BLaER1 treated with 17β-estradiol and CSF1 and Interleukin-3, amounts not matched to agents 10 nM and 100 nM (cell line): ENCODE measurements at regions not wholly inside any gene's neighbourhood (a gene's known extent, or its start where the extent isn't known, plus 50 kb on each side); places are given as distances from the start of the nearest gene placed in this dataset.
A peak's percentile ranks its signal among the peaks of the same experiment; 100 is the strongest.
"Not testable (repeated sequence)": the region's sequence is repeated elsewhere in the genome, so short reads cannot be mapped to it uniquely, and the experiment has no call there.

Experiments
- H3K27ac ChIP-seq, 11 experiments: shearing (Covaris generic); formaldehyde crosslinking; 2 replicates each; pipeline ENCODE4 v1.8.1; 2022
- H3K27me3 ChIP-seq, 11 experiments: shearing (Covaris generic); formaldehyde crosslinking; 2 replicates each; pipeline ENCODE4 v1.8.1; 2022
- H3K36me3 ChIP-seq, 11 experiments: shearing (Covaris generic); formaldehyde crosslinking; 2 replicates each; pipeline ENCODE4 v1.8.1; 2022
- H3K4me1 ChIP-seq, 10 experiments: shearing (Covaris generic); formaldehyde crosslinking; 2 replicates each; pipeline ENCODE4 v1.8.1; 2022
- H3K4me2 ChIP-seq, 11 experiments: shearing (Covaris generic); formaldehyde crosslinking; 2 replicates each; pipeline ENCODE4 v1.8.1; 2022
- H3K4me3 ChIP-seq, 10 experiments: shearing (Covaris generic); formaldehyde crosslinking; 2 replicates each; pipeline ENCODE4 v1.8.1; 2022
- H3K9ac ChIP-seq, 11 experiments: shearing (Covaris generic); formaldehyde crosslinking; 2 replicates each; pipeline ENCODE4 v1.8.1; 2022
- H3K9me3 ChIP-seq, 11 experiments: shearing (Covaris generic); formaldehyde crosslinking; replicated peaks in 1 of 11; 2 replicates each; pipeline ENCODE4 v1.8.1; 2022
- H4K20me1 ChIP-seq, 11 experiments: shearing (Covaris generic); formaldehyde crosslinking; 2 replicates each; pipeline ENCODE4 v1.8.1; 2022
- Cebpa-rat ChIP-seq, 11 experiments: shearing (Covaris generic); IDR thresholded peaks; 2 replicates each; pipeline ENCODE4 v1.8.1; 2022

DNA sequence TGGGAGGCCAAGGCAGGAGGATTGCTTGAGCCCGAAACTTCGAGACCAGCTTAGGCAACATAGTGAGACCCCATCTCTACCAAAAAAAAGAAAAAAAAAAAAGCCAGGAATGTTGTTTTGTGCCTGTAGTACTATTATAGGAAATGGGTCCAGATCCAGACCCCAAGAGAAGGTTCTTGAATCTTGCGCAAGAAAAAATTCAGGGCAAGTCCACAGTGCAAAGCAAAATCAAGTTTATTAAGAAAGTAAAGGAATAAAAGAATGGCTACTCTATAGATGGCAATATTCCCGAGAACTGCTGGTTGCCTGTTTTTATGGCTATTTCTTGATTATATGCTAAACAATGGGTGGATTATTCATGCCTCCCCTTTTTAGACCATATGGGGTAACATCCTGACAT is 51.2 kb upstream of the RDX start:
- peak in 1 of 11 experiments; percentile 32; a peak in 1 of 22 replicates for TF ChIP-seq Cebpa-rat (IDR thresholded peaks at IDR 0.05)
- no peaks in the 10 kb centered on the region for H3K27me3 ChIP-seq
- H3K27ac ChIP-seq, result no peak overlapping the region

DNA sequence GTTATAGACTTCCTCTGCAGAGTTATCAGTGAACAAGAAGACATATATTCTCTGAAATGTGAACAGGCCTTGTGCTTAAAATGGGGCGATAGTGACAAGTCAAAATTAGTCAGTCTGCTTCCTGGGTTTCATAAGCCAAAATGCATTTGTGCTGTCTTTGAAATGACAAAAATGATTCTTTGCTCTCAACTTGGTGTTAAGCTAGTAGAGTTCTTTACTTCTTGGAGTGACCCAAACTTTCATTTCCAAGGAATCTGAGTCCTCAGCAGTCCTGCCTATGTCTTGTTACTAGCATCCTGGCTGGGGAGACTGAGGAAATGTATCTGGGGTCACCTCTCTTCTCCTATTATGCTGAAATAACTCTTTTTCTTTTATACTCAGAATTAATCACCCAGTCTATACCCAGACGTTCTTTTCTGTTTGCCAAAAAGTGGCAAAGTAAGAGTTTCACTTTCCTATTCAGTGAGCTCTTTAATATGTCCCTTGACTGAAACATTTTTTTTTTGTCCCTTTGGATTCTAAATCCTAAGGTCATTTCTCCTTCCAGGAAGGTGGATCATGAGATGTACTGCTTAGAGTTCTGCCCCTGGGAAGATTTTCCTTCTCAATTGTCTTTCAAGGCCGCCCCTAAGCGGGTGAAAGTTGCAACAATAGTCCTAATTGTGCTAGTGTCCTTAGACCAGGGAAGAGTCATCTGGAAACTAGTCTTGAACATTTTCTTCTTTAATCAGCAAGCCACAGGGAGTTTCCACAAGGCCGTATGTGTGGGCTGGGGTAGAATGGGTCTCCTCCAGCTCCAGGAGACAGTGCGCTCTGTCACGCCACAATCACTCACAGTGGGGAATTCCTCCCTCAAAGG is 53.0 kb upstream of the RDX start:
- Histone ChIP-seq H3K9me3 (peaks cover 0 to 8% (median 0%) of the 10 kb centered on the region in 11 experiments; a peak in 4 of 22 replicates), H3K27ac (peak overlapping the region in 2 of 11 experiments; percentile 3 to 5; a peak in 2 of 22 replicates), H3K4me1 (peaks cover 9 to 41% (median 19%) of the 10 kb centered on the region in 10 experiments; a peak in 19 of 20 replicates), H4K20me1 (no peaks in the 10 kb centered on the region), H3K9ac (0 out of 22 replicates have a peak overlapping the region, but pooled peaks of 1 of the 11 experiments have one; percentile 15), H3K27me3 (no peaks in the 10 kb centered on the region), H3K4me3 (no peak overlapping the region), H3K4me2 (peak overlapping the region in 6 of 11 experiments; percentile 0 to 59 (median 4); a peak in 6 of 22 replicates), H3K36me3 (no peaks in the 10 kb centered on the region)
- no peak for TF ChIP-seq Cebpa-rat (IDR thresholded peaks at IDR 0.05)

More for the DNA sequence above, 51.2 kb upstream of the RDX start:
- no peaks in the 10 kb centered on the region for H4K20me1 ChIP-seq
- H3K9me3 ChIP-seq, result peaks cover 0 to 17% (median 4%) of the 10 kb centered on the region in 11 experiments; a peak in 10 of 22 replicates
- no peak overlapping the region for H3K4me3 ChIP-seq
- H3K36me3 ChIP-seq, result no peaks in the 10 kb centered on the region
- peaks cover 9 to 41% (median 19%) of the 10 kb centered on the region in 10 experiments; a peak in 19 of 20 replicates for H3K4me1 ChIP-seq
- peak overlapping the region in 2 of 11 experiments; percentile 49 to 68; a peak in 3 of 22 replicates for H3K4me2 ChIP-seq
- no peak overlapping the region for H3K9ac ChIP-seq

DNA sequence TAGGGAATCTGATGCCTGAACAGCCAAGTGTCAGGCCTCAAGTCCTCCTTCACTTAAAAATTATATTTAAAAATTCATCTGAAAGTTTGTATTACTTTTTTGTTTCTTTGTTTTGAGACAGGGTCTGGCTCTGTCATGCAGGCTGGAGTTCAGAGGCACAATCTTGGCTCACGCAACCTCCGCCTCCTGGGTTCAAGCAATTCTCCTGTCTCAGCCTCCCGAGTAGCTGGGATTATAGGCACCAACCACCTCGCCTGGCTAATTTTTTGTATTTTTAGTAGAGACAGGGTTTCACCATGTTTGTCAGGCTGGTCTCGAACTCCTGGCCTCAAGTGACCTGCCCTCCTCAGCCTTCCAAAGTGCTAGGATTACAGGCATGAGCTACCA is 53.6 kb upstream of the RDX start:
- H3K9me3 ChIP-seq, H3K27ac ChIP-seq, H4K20me1 ChIP-seq, H3K4me3 ChIP-seq, H3K36me3 ChIP-seq, H3K27me3 ChIP-seq: not testable (repeated sequence)
- peak overlapping the region in 3 of 11 experiments; percentile 5 to 59 (median 31); a peak in 4 of 22 replicates for H3K4me2 ChIP-seq
- H3K4me1 ChIP-seq, result peaks cover 9 to 41% (median 19%) of the 10 kb centered on the region in 10 experiments; a peak in 19 of 20 replicates
- H3K9ac ChIP-seq, result 0 out of 22 replicates have a peak overlapping the region, but pooled peaks of 1 of the 11 experiments have one; percentile 15

DNA sequence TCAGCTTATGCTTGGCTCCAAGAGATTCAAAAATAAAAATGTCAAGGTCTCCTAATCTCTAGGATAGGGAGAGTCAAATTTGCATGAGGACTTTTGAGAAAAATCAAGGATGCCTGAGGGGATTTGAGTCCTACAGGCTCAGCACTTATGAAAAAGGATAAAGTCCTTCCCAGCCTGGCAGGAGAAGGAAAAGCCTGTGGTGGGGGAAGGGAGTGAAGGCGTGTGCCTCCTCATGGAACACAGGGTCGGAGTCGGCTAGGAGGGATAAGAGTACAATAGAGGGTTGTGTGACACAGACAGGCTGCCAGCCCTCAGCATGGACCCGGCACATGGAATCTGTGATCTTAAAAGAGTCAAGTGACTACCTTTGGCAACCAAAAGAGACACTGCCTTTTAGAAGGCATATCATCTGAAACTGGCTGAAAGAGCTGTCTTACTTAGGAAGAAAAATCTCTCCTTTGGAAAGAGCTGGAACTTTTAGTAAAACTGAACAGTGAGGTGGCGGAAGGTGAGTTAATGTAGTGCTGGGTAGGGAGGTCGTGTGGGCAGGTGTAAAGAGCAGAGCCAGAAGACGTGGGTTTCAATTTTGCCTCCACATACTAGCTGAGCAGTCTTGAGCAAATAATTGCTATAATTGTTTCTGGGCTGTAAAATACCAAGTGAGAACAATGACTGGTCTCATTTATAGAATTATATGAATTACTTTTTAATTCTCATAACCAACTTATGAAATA is 58.8 kb upstream of the RDX start:
- Histone ChIP-seq H3K4me2 (peak overlapping the region in 2 of 11 experiments; percentile 19 to 26; a peak in 1 of 22 replicates), H3K4me1 (peaks cover 0 to 8% (median 0%) of the 10 kb centered on the region in 10 experiments; a peak in 2 of 20 replicates), H3K4me3 (no peak overlapping the region), H3K9me3 (peaks cover 0 to 8% (median 0%) of the 10 kb centered on the region in 11 experiments; a peak in 2 of 22 replicates), H3K36me3 (no peaks in the 10 kb centered on the region), H3K27ac (no peak overlapping the region), H3K9ac (no peak overlapping the region), H4K20me1 (no peaks in the 10 kb centered on the region), H3K27me3 (no peaks in the 10 kb centered on the region)
- TF ChIP-seq Cebpa-rat (IDR thresholded peaks at IDR 0.05), result no peak

DNA sequence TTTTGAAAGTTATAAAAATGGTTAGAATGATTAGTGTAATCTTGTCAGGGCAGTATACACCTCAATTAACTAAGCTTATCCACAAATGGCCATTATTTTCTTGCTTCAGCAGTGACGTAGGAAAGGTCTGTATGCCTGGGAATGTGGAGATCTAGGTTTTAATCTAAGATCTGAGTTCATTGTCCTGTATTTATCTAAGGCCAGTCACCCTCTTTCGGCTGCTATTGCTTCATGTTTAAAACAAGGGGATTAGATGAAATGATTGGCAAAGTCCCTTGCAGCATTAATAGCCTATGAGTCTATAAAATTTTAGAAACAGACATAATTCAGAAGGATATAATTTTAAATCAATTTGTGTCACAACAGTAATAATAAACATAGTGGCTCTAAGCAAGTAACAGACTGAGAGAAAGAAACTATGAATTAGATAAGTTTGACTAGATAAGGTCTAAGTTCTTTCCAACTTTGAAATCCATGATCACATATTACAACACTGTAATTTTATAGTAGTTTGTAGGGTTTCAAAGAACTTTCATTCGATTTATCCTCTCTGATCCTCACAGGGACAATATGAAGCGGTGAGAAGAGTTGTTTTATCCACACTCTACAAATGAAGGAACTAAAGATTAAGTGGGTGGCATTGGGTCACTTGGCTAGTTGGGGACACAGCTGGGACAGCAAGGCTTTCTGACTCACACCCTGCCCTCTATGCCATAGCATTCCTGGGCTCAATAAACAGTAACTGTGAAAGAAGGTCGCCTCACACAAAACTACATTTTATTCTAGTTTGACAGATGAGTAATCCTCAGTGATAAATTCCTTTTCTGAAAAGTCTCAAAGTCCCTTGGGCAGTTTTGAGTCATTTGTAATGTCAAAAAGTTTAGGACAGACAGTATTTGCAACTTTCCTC is 60.6 kb upstream of the RDX start:
- H3K36me3 ChIP-seq, result no peaks in the 10 kb centered on the region

DNA sequence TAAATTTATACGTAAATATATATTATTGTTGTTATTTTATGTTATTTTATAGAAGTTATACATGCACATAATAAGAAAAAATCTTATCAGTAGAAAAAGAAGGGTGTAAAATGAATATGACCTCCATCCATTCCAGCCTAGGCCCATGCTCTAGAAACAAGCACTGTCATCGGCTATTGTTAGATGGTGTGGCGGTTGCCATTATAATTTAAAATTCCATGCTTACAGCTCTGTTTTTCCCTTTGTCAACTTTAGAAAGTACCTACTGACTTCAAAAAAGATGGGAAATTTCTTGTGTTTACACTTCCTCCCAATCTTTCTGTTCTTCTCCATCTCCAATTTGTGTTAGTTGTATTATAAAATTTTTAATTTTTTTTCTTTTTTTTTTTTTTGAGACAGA is 61.9 kb upstream of the RDX start:
- no peak overlapping the region for H3K9ac ChIP-seq
- H3K27ac ChIP-seq, result no peak overlapping the region
- H3K4me2 ChIP-seq, result no peak overlapping the region
- H3K36me3 ChIP-seq, result no peaks in the 10 kb centered on the region
- H3K27me3 ChIP-seq, result no peaks in the 10 kb centered on the region
- no peak overlapping the region for H3K4me3 ChIP-seq
- TF ChIP-seq Cebpa-rat (IDR thresholded peaks at IDR 0.05), result no peak
- H3K9me3 ChIP-seq, result peaks cover 0 to 7% (median 0%) of the 10 kb centered on the region in 11 experiments; a peak in 2 of 22 replicates
- H3K4me1 ChIP-seq, result peaks cover 6 to 23% (median 10%) of the 10 kb centered on the region in 10 experiments
- H4K20me1 ChIP-seq, result no peaks in the 10 kb centered on the region

More for the DNA sequence above, 60.6 kb upstream of the RDX start:
- no peak overlapping the region for H3K4me3 ChIP-seq
- no peaks in the 10 kb centered on the region for H3K27me3 ChIP-seq
- no peak overlapping the region for H3K27ac ChIP-seq
- peaks cover 0 to 8% (median 0%) of the 10 kb centered on the region in 11 experiments; a peak in 2 of 22 replicates for H3K9me3 ChIP-seq
- peaks cover 0 to 10% (median under 1%) of the 10 kb centered on the region in 10 experiments; a peak in 7 of 20 replicates for H3K4me1 ChIP-seq
- H3K9ac ChIP-seq, result no peak overlapping the region
- TF ChIP-seq Cebpa-rat (IDR thresholded peaks at IDR 0.05), result no peak
- H3K4me2 ChIP-seq, result no peak overlapping the region
- H4K20me1 ChIP-seq, result no peaks in the 10 kb centered on the region

DNA sequence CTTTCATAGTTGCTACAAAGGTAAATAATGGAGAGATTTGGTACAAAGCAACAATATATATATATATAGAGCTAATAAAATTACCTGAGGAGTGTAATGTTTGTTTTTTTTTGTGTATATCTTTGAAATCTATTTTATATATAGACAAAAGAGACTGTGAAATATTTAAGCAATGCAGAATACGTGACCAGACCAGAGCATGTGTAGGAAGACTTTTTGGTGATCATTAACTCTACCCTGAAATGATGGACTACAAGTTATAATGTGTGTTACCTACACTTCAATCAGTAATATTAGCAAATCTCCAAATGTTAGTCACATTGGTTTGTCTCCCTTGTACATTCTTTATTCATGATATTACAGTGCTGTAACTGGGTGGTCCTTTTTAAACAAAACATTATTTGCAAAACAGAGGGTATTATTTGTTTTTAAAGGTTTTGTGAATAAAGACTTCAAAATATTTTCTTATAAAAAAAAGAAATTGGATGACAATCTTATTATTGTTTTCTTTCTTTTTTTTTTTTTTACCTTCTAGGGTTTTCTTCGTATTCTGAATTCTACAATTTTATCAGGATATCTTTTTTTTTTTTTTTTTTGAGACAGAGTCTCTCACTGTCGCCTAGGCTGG is 64.5 kb upstream of the RDX start:
- not testable (repeated sequence) for H3K27ac ChIP-seq, H3K9me3 ChIP-seq, H4K20me1 ChIP-seq, H3K9ac ChIP-seq, H3K27me3 ChIP-seq, H3K4me2 ChIP-seq, H3K36me3 ChIP-seq, H3K4me3 ChIP-seq
- H3K4me1 ChIP-seq, result peaks cover 8 to 25% (median 13%) of the 10 kb centered on the region in 10 experiments
